OCI-LY7 (cell line): ENCODE measurements at regions not wholly inside any gene's neighbourhood (a gene's known extent, or its start where the extent isn't known, plus 50 kb on each side); places are given as distances from the start of the nearest gene placed in this dataset.

Experiments used
- BruUV-seq: library from RNA; stranded (reverse); fragments of 400-500 nt; replicated peaks from 2 replicates; lab custom pipeline; 2021; lab: Mats Ljungman, UMichigan
- CTCF ChIA-PET: fragments of 300-600 bp; sonication (Branson Sonifier 250); formaldehyde crosslinking; loops from one replicate; lab custom pipeline; 2022; ENCODE audit warnings: antibody characterized with exemption; ENCODE audit not compliant: unreplicated experiment; lab: Charles Lee
- POLR2A ChIA-PET: fragments of 300-600 bp; sonication (Branson Sonifier 250); formaldehyde crosslinking; loops from one replicate; lab custom pipeline; 2022; ENCODE audit warnings: antibody characterized with exemption; lab: Charles Lee
- DNase-seq: peaks from one replicate; pipeline ENCODE4 v3.0.0-alpha.2; 2015; ENCODE audit warnings: low spot score
- H2AFZ ChIP-seq: fragments of 200-600 bp; sonication (generic), shearing (Covaris generic); 2 replicates; pipeline ENCODE4 v1.6.1; 2014; ENCODE audit warnings: mild to moderate bottlenecking, antibody characterized with exemption, low read length, moderate library complexity
- H3K27ac ChIP-seq: fragments of 200-600 bp; sonication (generic); 2 replicates; pipeline ENCODE4 v1.5.1; 2014; ENCODE audit warnings: mixed run types, low read depth, mild to moderate bottlenecking, moderate library complexity, low read length, inconsistent platforms; ENCODE audit not compliant: poor library complexity, severe bottlenecking
- H3K36me3 ChIP-seq: fragments of 200-600 bp; sonication (generic); 2 replicates; pipeline ENCODE4 v1.6.1; 2014; ENCODE audit warnings: mild to moderate bottlenecking, antibody characterized with exemption, low read length, moderate library complexity, mixed read lengths; ENCODE audit not compliant: insufficient read depth
- H3K4me1 ChIP-seq: fragments of 200-600 bp; sonication (generic); 2 replicates; pipeline ENCODE4 v1.5.1; 2014; ENCODE audit warnings: mild to moderate bottlenecking, low read length; ENCODE audit not compliant: insufficient read depth, poor library complexity, severe bottlenecking
- H3K4me2 ChIP-seq: fragments of 200-600 bp; sonication (generic); 2 replicates; pipeline ENCODE4 v1.6.1; 2014; ENCODE audit warnings: mild to moderate bottlenecking, low read length
- H3K4me3 ChIP-seq: fragments of 200-600 bp; sonication (generic); 2 replicates; pipeline ENCODE4 v1.5.1; 2014; ENCODE audit warnings: mild to moderate bottlenecking, low read depth, low read length; ENCODE audit not compliant: poor library complexity, severe bottlenecking
- H3K79me2 ChIP-seq: fragments of 200-600 bp; sonication (generic); 2 replicates; pipeline ENCODE4 v1.6.1; 2016; ENCODE audit warnings: low read depth, mild to moderate bottlenecking, low read length, moderate library complexity, mixed read lengths; ENCODE audit not compliant: insufficient read depth
- H3K9me2 ChIP-seq: fragments of 200-600 bp; sonication (generic); 2 replicates; pipeline ENCODE4 v1.6.1; 2016; ENCODE audit warnings: mild to moderate bottlenecking, low read length, mixed read lengths; ENCODE audit not compliant: insufficient read depth
- H3K9me3 ChIP-seq: fragments of 200-600 bp; sonication (generic); 2 replicates; pipeline ENCODE4 v1.6.1; 2014; ENCODE audit warnings: mild to moderate bottlenecking, mixed run types, low read length, mixed read lengths
- H4K20me1 ChIP-seq: fragments of 200-600 bp; sonication (generic); 2 replicates; pipeline ENCODE4 v1.6.1; 2014; ENCODE audit warnings: mild to moderate bottlenecking, antibody characterized with exemption, low read length, moderate library complexity, mixed read lengths; ENCODE audit not compliant: insufficient read depth
- EZH2phosphoT487 ChIP-seq: fragments of 200-600 bp; sonication (generic); IDR thresholded peaks from 2 replicates; pipeline ENCODE4 v1.6.1; 2018; ENCODE audit warnings: low read depth, borderline replicate concordance, mild to moderate bottlenecking, mixed run types, antibody characterized with exemption, low read length, moderate library complexity, mixed read lengths
- intact Hi-C: fragments of 100-400 bp; cut with micrococcal nuclease; formaldehyde crosslinking; loops from one replicate; pipeline ENCODE4 v1.10.0; 2022; ENCODE audit not compliant: unreplicated experiment
- TF ChIP-seq, protein P1 (sequence below): fragments of 200-600 bp; sonication (generic); conservative IDR thresholded peaks from 2 replicates; pipeline ENCODE4 v1.5.1; 2014; ENCODE audit warnings: mild to moderate bottlenecking, antibody characterized with exemption, low read length, moderate library complexity, mixed read lengths

GRCh38 chr14:43479596-43480195 lies 1027.4 kb downstream of the FSCB start:
- H3K4me1 ChIP-seq = no peaks in the 10 kb centered on the region
- no peaks in the 10 kb centered on the region for H4K20me1 ChIP-seq
- no peak overlapping the region for H3K4me3 ChIP-seq
- no peak for TF ChIP-seq EZH2phosphoT487
- TF ChIP-seq, protein P1, sequence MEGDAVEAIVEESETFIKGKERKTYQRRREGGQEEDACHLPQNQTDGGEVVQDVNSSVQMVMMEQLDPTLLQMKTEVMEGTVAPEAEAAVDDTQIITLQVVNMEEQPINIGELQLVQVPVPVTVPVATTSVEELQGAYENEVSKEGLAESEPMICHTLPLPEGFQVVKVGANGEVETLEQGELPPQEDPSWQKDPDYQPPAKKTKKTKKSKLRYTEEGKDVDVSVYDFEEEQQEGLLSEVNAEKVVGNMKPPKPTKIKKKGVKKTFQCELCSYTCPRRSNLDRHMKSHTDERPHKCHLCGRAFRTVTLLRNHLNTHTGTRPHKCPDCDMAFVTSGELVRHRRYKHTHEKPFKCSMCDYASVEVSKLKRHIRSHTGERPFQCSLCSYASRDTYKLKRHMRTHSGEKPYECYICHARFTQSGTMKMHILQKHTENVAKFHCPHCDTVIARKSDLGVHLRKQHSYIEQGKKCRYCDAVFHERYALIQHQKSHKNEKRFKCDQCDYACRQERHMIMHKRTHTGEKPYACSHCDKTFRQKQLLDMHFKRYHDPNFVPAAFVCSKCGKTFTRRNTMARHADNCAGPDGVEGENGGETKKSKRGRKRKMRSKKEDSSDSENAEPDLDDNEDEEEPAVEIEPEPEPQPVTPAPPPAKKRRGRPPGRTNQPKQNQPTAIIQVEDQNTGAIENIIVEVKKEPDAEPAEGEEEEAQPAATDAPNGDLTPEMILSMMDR = no peak
- DNase-seq = no peak
- H3K79me2 ChIP-seq = no peaks in the 10 kb centered on the region
- intact Hi-C loops = no loop called here
- ChIA-PET POLR2A (no interaction called here), CTCF (no interaction called here)
- no peaks in the 10 kb centered on the region for H3K9me2 ChIP-seq
- H3K4me2 ChIP-seq = no peak overlapping the region
- 0 out of 2 replicates have a peak, but pooled peaks cover 4% of the 10 kb centered on the region for H3K9me3 ChIP-seq
- no peak overlapping the region for H3K27ac ChIP-seq
- BruUV-seq = no TSS peak
- H3K36me3 ChIP-seq = no peaks in the 10 kb centered on the region
- no peak overlapping the region for H2AFZ ChIP-seq

DNA sequence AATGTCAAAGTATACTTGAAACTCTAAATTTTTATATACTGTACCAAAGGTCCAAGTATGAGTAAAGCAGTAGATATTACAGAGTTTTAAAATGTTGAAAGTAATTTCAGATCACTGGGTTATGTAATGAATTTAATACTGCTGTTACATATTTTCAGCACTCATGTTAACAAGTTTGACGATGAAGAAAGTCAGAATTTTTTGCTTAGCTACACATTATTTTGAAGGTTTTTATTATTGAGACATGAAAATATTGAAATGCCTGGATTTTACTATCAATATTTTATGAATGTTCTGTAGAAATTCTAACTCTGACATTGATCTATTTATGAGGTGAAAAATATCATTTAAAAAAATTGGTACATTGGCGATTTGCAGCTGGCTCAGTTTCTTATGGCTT lies 1030.3 kb downstream of the FSCB start:
- POLR2A ChIA-PET = no interaction called here

GRCh38 chr14:43475757-43476156 lies 1031.3 kb downstream of the FSCB start:
- Histone ChIP-seq H3K27ac (no peak overlapping the region), H4K20me1 (no peaks in the 10 kb centered on the region), H2AFZ (no peak overlapping the region), H3K9me2 (no peaks in the 10 kb centered on the region), H3K79me2 (no peaks in the 10 kb centered on the region), H3K4me2 (no peak overlapping the region), H3K4me1 (no peaks in the 10 kb centered on the region), H3K36me3 (no peaks in the 10 kb centered on the region), H3K9me3 (0 out of 2 replicates have a peak, but pooled peaks cover 4% of the 10 kb centered on the region), H3K4me3 (no peak overlapping the region)
- intact Hi-C loops = no loop called here
- no TSS peak for BruUV-seq
- POLR2A ChIA-PET = no interaction called here
- CTCF ChIA-PET = no interaction called here
- TF ChIP-seq, protein P1 = no peak
- TF ChIP-seq EZH2phosphoT487 = no peak
- no peak for DNase-seq

More for the DNA sequence above, 1030.3 kb downstream of the FSCB start:
- no peaks in the 10 kb centered on the region for H3K36me3 ChIP-seq
- no peak for DNase-seq
- CTCF ChIA-PET = no interaction called here
- no peak overlapping the region for H3K4me2 ChIP-seq
- H3K79me2 ChIP-seq = no peaks in the 10 kb centered on the region
- H3K9me2 ChIP-seq = no peaks in the 10 kb centered on the region
- H3K4me1 ChIP-seq = no peaks in the 10 kb centered on the region
- H3K27ac ChIP-seq = no peak overlapping the region
- intact Hi-C loops = no loop called here
- H3K4me3 ChIP-seq = no peak overlapping the region
- 0 out of 2 replicates have a peak, but pooled peaks cover 4% of the 10 kb centered on the region for H3K9me3 ChIP-seq
- no TSS peak for BruUV-seq
- TF ChIP-seq EZH2phosphoT487 = no peak
- TF ChIP-seq, protein P1 = no peak
- no peak overlapping the region for H2AFZ ChIP-seq
- H4K20me1 ChIP-seq = no peaks in the 10 kb centered on the region
